Esophagus muscularis mucosa (tissue), 3 donors: ENCODE measurements at regions not wholly inside any gene's neighbourhood (a gene's known extent, or its start where the extent isn't known, plus 50 kb on each side); places are given as distances from the start of the nearest gene placed in this dataset.

Source experiments
- POLR2A ChIP-seq: fragments of 450-650 bp; IDR thresholded peaks from one replicate; pipeline ENCODE4 v1.6.1; 2017; ENCODE audit warnings: antibody characterized with exemption, moderate library complexity, mild to moderate bottlenecking, low read depth
- TF ChIP-seq, protein P1 (sequence below), 3 experiments: fragments of 200-600 bp in 2 of 3; fragments of 450-650 bp in 1 of 3; sonication (generic) in 2 of 3; IDR thresholded peaks; one replicate each; pipeline ENCODE4 v1.5.1; 2017 to 2019; ENCODE audit warnings: antibody characterized with exemption in 3 of 3, mild to moderate bottlenecking in 2 of 3, moderate library complexity in 1 of 3

DNA sequence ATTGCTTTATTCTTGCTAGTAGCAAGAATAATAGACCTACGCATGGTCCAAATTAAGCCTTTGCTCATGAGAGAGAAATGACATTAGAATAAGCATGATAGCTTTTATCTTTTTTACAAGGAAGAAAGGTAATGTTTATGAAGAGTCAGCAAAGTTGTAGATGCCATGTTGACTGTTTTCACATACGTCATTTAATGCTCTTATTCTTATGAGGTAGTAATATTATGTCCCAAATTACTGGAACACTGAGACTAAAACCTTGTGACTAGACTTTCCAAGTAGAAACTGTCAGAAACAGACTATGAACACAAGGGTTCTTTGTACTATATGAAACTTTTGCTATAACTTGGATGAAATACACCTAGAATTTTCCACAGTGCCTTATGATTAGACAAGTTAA lies 552.8 kb upstream of the SLC8A1 start:
- no peak for TF ChIP-seq POLR2A
- TF ChIP-seq, protein P1, sequence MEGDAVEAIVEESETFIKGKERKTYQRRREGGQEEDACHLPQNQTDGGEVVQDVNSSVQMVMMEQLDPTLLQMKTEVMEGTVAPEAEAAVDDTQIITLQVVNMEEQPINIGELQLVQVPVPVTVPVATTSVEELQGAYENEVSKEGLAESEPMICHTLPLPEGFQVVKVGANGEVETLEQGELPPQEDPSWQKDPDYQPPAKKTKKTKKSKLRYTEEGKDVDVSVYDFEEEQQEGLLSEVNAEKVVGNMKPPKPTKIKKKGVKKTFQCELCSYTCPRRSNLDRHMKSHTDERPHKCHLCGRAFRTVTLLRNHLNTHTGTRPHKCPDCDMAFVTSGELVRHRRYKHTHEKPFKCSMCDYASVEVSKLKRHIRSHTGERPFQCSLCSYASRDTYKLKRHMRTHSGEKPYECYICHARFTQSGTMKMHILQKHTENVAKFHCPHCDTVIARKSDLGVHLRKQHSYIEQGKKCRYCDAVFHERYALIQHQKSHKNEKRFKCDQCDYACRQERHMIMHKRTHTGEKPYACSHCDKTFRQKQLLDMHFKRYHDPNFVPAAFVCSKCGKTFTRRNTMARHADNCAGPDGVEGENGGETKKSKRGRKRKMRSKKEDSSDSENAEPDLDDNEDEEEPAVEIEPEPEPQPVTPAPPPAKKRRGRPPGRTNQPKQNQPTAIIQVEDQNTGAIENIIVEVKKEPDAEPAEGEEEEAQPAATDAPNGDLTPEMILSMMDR (IDR thresholded peaks at IDR 0.05) = no peak
